Activated CD4-positive, alpha-beta T cell treated with anti-CD3 and anti-CD28 coated beads for 1 hour (primary cell): ENCODE measurements at regions not wholly inside any gene's neighbourhood (a gene's known extent, or its start where the extent isn't known, plus 50 kb on each side); places are given as distances from the start of the nearest gene placed in this dataset.
"Not testable (repeated sequence)": the region's sequence is repeated elsewhere in the genome, so short reads cannot be mapped to it uniquely, and the experiment has no call there.

Source experiments
- DNase-seq: peaks from one replicate; pipeline ENCODE4 v3.0.0-alpha.2; 2020

DNA sequence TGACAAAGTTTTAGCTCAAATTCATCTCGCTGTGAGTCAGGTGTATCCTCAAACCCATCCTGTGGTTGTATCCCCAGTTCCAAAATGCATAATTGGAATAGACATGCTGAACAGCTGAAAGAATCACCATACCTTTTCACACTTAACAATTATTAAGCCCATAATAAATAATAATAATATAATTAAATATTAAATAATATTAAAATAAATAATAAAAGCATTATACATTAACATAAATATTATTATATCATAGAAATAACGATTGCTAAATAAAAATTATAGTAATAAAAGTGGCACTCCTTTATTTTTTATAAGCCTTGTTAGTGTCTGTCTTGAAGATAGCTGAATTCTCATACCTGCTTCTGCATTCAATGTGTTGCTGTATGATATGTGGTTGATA, 257.5 kb upstream of the B3GALT2 start:
- no peak for DNase-seq

DNA sequence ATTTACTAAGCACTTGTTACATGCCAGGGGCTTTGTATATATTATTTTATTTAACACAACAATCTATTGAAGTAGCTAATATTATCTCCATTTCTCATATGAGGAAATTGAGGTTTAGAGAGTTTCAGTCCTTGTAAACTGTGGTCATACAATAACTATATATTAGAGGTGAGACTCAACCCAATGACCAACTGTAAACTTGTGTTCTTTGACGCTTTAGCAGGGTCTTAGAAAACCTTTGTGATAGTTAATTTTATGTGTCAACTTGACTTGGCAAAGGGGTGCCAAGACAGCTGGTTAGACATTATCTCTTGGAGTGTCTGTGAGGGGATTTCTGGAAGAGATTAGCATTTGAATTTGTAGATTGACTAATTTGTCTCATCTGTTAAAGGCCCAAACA, 252.4 kb upstream of the B3GALT2 start:
- no peak for DNase-seq

DNA sequence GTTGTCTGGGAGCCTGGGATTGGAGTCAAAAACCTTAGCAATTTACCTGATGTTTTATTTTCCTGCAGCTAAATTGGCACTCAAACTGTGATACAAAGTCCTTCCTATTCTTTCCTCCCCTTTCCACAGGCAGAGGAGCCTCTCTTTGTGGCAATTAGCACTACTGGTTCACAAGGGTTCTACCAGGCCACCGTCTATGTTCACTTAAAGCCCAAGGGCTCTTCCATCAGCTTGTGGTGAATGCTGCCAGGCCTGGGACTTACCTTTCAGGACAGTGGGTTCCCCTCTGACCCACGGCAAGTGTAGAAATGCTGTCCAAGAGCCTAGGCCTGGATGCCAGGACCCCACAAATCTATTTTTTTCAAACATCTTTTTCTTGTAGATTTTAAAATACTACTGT, 251.9 kb upstream of the B3GALT2 start:
- DNase-seq, result no peak

DNA sequence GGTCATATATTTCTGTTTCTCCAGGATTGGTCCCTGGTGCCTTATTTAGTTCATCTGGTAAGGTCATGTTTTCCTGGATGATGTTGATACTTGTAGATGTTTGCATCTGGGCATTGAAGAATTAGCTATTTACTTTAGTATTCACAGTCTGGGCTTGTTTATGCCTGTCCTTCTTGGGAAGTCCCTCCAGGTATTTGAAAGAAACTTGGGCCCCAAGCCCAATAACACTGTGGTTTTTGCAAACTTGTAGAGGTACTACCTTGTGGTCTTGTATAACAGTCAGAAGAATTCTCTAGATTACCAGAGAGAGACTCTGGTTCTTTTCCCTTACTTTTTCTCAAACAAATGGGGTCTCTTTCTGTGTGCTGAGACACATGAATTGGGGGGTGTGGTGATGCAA, 251.4 kb upstream of the B3GALT2 start:
- no peak for DNase-seq

- DNase-seq, result not testable (repeated sequence)
These were observed 250.9 kb upstream of the B3GALT2 start for GRCh38 chr1:193437333-193437732.

- DNase-seq, result no peak
These were observed 249.4 kb upstream of the B3GALT2 start for GRCh38 chr1:193435781-193436180.

DNA sequence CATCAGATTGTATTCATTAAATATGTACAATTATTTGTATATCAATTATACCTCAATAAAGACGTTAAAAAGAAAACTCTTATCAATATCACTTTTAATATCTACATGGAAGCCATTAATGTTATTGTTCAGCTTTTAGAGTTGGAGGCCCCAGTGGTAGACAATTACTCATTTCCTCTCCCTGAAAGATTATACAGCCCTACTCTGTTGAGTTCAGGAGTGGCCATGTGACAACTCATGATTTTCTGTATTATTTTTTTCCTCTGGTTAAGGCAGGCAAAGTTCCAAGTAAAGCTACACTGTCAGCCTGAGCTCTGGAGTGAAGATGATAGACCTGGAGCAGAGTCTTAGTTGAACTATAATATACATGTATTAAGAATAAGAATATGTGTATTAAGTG, 247.9 kb upstream of the B3GALT2 start:
- no peak for DNase-seq

DNA sequence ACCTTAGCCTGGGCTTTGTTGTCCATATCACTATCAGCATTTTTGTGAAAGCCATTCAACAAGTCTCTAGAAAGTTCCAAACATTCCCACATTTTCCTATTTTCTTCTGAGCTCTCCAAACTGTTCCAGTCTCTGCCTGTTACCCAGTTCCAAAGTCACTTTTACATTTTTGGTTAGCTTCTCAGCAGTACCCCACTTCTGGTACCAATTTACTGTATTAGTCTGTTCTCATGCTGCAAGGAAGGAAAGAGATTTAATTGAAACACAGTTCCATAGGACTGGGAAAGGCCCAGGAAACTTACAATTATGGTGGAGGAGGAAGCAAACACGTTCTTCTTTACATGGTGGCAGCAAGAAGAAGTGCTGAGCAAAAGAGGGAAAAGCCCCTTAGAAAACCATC, 247.2 kb upstream of the B3GALT2 start:
- no peak for DNase-seq

GRCh38 chr1:193432979-193433587, 246.7 kb upstream of the B3GALT2 start:
- DNase-seq, result no peak

DNA sequence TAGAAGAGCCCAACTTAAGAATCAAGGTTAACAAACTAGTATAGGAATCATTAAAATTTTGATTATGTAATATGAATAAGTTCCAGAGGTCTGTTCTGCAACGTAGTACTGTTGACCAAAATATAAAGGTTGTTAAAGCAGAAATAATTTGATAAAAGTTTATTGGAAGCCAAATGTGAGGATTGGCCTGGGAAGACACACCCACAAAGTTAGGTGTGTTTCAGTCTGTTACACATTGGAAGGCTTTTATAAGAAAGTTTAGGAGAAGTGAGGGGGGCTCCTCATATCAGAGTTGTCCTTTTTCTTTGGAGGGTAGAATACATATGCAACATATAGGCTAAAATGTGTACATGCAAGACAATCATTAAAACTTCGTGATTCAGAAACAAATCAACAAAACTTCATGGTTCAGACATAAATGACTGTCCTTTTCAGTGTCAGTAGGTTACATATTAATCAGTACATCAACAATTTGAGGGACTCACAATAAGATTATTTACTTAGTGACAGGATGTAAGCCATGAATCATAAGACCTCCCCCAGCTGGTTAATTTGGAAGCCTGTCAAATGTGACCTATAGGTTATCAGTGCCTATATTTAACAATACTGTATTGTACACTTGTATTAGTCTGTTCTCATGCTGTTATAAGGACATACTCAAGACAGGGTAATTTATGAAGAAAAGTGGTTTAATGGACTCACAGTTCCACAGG, 245.0 kb upstream of the B3GALT2 start:
- no peak for DNase-seq

GRCh38 chr1:193427524-193427923, 241.1 kb upstream of the B3GALT2 start:
- DNase-seq, result no peak

DNA sequence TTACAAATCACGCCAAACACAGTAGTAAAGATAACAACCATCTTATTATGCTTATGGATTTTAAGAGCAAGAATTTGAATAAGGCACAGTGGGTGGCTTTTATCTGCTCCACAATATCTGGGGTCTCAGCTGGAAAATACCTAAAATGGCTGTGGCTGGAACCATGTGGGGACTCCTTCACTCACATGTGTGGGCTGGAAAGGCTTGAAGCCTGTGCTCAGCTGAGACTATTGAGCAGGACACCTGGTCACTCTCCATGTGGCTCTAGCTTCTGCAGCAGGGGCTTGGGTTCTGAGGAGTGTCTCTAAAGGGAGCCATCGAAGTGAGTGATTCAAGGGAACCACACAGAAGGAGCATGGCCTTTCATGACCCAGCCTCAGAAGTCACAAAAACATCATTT, 239.6 kb upstream of the B3GALT2 start:
- no peak for DNase-seq

DNA sequence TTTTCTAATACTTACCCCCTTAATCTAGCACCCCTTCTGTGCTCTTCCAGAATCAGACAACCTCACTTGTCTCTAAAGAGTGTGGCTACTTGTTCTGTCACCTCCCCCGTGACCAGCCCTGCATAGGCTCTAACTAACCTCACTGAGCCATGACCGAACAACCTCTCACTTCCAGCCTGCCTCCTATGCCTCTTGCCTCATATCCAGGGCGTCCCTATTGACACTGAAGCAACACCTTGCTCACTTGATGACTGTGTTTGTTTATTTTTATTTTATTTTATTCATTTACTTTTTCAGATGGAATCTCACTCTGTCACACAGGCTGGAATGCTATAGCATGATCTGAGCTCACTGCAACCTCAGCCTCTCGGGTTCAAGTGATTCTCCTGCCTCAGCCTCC, 235.1 kb upstream of the B3GALT2 start:
- DNase-seq, result no peak

DNA sequence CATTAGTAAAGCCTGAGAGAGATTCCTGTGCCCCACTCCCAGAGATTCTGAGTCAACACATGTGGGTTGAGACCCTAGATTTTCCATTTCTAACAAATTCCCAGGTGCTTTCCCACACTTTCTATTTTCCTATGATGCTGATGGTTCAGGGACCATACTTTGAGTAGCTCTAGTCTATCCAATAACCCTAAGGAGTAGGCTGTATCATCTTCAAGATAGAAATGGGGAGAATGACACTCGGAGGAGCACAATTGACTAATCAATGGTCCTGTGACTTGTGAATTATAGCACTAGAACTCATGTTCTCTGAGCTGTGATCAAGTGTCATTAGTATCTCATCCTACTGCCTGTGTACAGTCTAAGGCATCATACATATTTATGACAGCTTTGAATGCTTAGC, 232.9 kb upstream of the B3GALT2 start:
- DNase-seq, result no peak

- no peak for DNase-seq
These were observed 232.3 kb upstream of the B3GALT2 start for GRCh38 chr1:193418745-193419058.

DNA sequence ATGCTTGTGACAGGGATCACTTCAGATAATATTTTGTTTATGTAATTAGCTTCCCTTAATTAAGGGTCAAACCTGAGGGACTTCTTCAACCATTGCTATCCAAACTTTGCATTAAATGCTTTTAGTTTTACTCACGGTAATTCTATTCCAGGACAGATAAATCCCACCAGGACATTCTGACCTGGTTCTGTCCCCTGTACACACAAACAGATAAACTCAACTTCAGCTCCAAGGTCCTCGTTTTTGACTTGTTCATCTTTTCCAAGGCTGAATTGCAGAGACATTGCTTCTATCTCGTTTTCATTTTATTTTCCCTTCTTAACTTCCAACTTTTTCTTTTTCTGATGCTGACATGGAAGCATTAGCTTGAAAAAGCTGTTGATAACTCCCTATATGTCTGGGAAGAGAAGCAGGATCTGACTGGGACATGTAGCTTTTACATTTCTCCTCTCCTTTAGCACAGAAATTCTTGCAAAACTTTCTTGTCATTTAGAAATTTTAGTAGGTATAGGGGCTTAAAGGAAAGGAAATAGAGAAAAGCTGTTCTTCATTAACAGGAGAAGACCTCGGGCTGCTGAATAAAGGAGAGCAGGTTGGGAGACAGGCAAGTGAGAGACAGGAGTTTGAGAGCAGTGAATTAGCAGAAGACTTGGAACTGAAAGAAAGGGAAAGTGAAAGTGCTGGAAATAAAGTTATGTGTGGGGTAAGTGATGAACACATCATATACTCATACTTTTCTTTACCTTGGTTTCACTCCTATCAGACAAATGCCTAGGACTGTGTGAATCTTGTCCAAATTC, 231.7 kb upstream of the B3GALT2 start:
- DNase-seq, result no peak

GRCh38 chr1:193417403-193417802, 231.0 kb upstream of the B3GALT2 start:
- DNase-seq, result no peak

DNA sequence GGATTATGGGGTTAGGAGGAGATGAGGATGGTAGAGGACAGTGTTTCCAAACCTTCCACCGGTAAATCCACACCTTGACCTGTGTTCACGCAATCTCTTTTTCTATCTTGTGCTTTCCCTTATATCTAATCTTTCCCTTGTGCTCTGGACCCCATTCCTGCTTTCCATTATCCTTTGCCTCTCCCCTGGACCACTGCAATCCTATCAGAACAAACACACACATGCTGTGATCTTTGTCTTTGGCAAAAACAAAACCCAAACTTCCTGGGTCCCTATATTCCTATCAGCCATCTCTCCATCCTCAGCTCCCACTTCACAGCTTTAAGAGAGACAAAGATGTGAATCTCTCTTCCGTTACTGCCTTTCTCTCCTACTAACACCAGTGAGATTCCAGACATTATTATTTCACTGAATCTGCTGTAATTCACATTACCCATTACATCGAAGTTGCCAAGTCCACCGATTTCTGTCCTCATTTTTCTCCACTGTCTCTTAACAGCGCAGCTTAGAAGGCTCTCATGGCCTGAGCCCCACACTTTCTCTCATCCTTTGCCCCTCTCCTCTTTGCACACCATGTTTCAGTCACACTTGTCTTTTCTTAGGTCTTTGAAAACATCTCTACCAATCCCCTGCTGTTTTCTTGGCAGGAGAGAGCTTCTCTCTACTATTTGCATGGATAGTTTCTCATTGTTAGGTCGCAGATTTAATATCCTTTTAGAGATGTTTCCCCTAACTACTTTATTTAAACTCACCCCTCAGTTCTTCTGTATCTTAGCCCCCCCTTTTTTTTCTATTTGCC, 230.0 kb upstream of the B3GALT2 start:
- no peak for DNase-seq

DNA sequence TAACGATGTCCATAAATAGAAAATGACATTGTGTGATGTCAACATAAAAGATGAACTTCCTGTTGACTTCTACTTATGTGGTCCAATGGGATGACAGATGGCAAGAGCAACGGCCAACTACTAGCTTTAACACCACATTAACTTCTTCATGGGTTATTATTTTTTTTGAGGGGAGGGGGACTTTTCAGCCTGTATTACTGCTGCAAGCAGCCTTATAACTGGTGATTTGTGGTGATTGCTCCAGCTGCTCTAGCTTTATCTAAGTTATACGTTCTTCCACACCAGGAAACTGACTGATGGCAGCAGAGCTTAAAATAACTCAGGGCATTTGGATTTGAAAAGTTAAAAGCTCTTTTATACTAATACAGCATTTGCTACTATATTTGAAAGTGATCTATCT, 228.8 kb upstream of the B3GALT2 start:
- DNase-seq, result no peak

DNA sequence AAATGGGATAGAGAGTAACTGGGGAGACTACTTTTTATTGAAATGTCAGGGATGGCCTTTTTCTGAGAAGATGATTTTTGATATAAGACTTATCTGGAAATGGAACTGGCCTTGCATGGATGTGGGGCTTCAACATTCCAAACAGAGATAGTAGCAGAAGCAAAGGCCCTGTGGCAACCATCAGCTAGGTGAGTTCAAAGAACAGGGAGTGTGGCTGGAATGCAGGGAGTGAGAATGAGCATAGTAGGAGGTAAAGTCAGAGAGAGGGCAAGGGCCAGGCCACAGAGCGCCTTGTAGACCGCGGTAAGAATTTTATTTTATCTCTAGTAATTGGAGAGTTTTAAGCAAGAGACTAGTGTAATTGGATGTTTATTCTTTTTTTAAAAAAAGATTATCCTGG, 227.0 kb upstream of the B3GALT2 start:
- no peak for DNase-seq

DNA sequence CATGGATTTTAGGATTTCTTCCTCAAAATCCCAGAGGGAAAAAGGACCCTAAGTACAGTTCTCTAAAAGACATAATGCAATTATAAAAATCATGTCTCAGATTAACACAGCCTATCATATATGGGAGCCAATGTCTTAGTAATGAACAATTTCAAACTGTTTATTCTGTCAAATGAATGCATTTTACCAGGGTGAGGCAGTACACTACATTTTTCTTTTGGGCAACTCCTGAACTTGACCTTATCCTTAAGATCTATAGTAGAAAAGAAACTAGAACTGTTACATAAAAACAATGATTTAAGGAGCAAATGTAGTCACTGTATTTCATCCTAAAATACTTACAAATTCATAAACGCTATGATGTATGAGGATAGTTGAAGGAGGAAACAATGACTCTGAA, 226.3 kb upstream of the B3GALT2 start:
- no peak for DNase-seq

GRCh38 chr1:193411714-193412113, 225.3 kb upstream of the B3GALT2 start:
- no peak for DNase-seq

GRCh38 chr1:193411215-193411614, 224.8 kb upstream of the B3GALT2 start:
- no peak for DNase-seq
